C4-2B (cell line): ENCODE measurements at regions not wholly inside any gene's neighbourhood (a gene's known extent, or its start where the extent isn't known, plus 50 kb on each side); places are given as distances from the start of the nearest gene placed in this dataset.

Source experiments
- H3K27ac ChIP-seq: fragments of 450-650 bp; 2 replicates; pipeline ENCODE4 v1.5.1; 2017
- ZFX ChIP-seq: fragments of 450-650 bp; IDR thresholded peaks from 2 replicates; pipeline ENCODE4 v1.6.1; 2017
- TF ChIP-seq, protein P1 (sequence below): fragments of 450-650 bp; conservative IDR thresholded peaks from 2 replicates; pipeline ENCODE4 v1.5.1; 2017; ENCODE audit warnings: mild to moderate bottlenecking

DNA sequence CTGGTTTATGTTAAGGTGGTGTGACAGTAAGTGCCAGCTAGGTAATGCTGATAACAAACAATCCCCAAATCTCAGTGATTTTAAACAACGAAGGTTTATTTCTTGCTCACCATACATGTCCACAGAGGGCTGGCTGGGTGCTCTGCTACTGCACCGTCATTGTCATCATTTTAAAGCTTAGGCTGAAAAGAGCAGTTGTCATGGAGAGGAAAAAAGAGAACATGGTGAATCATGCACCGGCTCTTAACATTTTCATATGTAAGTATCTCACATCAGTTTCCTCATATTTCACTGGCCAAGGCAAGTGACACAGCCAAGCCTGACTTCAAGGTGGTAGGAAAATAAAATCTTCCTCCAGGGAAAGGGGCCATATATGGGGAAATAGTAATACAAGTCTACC, 746.9 kb downstream of the SORCS3 start:
- TF ChIP-seq, protein P1, sequence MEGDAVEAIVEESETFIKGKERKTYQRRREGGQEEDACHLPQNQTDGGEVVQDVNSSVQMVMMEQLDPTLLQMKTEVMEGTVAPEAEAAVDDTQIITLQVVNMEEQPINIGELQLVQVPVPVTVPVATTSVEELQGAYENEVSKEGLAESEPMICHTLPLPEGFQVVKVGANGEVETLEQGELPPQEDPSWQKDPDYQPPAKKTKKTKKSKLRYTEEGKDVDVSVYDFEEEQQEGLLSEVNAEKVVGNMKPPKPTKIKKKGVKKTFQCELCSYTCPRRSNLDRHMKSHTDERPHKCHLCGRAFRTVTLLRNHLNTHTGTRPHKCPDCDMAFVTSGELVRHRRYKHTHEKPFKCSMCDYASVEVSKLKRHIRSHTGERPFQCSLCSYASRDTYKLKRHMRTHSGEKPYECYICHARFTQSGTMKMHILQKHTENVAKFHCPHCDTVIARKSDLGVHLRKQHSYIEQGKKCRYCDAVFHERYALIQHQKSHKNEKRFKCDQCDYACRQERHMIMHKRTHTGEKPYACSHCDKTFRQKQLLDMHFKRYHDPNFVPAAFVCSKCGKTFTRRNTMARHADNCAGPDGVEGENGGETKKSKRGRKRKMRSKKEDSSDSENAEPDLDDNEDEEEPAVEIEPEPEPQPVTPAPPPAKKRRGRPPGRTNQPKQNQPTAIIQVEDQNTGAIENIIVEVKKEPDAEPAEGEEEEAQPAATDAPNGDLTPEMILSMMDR, result no peak
- TF ChIP-seq ZFX, result no peak
- H3K27ac ChIP-seq, result no peak overlapping the region

DNA sequence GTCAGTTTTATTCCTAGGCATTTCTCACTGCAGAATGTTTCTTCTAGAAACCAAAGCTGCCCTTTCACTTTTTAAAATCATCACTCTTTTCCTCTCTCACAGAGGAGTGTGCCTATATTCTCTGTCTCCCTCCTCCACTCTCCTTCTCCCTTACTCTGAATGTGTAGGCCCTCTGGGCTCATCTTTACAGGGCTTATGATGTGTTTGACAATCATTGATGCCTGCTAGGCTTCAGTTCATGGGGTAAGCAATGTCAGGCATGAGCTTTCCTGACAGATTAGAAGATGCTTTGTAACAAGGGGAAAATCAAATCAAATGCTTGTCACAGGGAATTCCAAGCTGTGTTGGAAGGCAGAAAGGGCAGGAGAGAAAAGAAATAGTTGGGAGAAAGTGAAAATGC, 742.9 kb downstream of the SORCS3 start:
- TF ChIP-seq ZFX, result no peak
- TF ChIP-seq, protein P1, result no peak
- H3K27ac ChIP-seq, result no peak overlapping the region

DNA sequence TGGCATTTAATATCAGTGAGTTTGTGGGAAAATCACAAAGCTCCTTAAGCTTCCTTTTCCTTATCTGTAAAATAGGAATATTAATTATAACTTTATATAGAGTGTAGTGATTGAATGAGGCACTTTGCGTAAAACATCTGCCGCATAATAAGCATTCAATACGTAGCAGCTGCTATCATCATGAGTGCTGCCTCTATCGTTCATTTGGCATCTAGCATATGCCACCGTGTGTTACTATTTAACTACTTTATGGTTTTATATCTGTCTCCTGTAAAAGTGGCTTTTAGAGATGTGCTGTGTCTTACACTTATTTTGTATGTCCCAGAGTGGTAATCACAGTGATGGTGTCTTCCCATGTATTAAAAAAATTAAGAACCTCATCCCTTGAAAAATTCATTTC, 729.6 kb downstream of the SORCS3 start:
- H3K27ac ChIP-seq, result no peak overlapping the region
- TF ChIP-seq, protein P1, result no peak
- TF ChIP-seq ZFX, result no peak

DNA sequence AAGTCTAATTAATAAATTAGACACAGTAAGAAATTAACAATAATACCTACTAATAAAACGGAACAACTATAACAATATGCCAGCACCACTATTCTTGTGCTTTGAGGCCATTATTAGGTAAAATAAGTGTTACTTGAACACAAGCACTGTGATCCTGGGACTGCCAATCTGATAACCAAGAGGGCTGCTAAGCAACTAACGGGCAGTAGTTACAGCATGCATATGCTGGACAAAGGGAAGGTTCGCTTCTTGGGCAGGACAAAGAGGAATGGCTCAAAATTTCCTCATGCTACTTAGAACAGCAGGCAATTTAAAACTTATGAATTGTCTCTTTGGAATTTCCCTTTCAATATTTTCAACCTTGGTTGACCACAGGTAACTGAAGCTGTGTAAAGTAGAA, 718.6 kb downstream of the SORCS3 start:
- H3K27ac ChIP-seq, result no peak overlapping the region
- no peak for TF ChIP-seq ZFX
- TF ChIP-seq, protein P1, result no peak

DNA sequence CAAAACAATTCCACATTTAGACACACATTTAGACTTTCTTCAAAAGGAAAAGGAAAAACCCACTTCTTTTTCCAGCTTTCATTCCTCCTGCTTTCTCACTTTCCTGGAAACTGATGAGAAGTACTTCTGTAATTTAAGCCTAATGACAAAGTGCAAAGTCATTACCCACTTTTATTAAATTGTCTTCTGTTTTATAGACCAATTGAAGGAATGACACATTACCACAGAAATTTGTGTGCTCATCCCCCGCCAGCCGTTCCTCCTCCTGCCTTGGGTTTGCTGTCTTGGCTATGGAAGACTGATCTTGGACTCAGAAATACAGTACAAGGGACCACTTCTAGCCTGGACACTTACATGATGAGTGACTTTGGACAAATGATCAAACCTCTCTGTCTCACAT, 717.8 kb downstream of the SORCS3 start:
- TF ChIP-seq ZFX, result no peak
- TF ChIP-seq, protein P1, result no peak

DNA sequence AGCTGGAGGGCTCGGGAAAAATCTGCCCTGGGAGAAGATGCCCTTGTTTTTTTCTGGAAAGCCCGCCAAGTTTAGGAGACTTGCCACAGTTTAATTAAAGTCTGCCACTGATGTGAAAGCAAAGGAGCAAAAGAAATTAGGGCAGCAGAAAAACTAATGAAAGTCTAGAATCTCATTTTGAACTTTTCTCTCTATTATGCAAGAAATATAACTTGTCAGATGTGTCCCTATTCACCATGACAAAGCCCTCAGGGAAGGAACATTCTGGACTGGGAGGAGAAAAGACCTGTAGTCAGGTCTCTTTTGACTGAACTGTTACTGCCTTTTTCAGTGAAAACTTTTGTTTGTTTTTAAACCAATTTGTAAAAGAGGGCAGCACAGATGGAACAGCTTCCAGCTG, 715.5 kb downstream of the SORCS3 start:
- H3K27ac ChIP-seq, result no peak overlapping the region
- TF ChIP-seq ZFX, result no peak
- TF ChIP-seq, protein P1, result no peak

More for the DNA sequence above, 717.8 kb downstream of the SORCS3 start:
- H3K27ac ChIP-seq, result no peak overlapping the region

DNA sequence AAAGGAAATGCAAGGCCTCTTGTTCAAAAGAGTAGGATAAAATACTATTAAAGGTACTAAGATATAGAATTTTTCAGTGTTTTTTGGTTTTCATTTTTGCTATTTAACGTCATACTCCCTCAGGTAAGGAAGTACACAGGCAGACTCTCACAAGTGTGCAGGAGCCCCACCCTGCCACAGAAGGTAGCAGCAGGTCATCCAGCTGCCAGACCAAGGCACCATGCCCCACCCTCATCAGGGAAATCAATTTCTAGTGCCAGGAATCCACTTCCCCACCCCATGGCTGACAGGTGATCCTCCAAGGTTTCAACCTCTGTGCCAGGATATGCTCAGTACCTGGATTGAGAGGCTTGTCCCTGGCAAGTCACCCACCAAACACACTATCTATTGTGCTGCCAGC, 712.9 kb downstream of the SORCS3 start:
- no peak overlapping the region for H3K27ac ChIP-seq
- no peak for TF ChIP-seq ZFX
- TF ChIP-seq, protein P1, result no peak
